Prostate gland (tissue), 2 donors: ENCODE measurements at regions not wholly inside any gene's neighbourhood (a gene's known extent, or its start where the extent isn't known, plus 50 kb on each side); places are given as distances from the start of the nearest gene placed in this dataset.

Experiments used
- CTCF ChIP-seq, 4 experiments: fragments of 200-600 bp in 2 of 4; fragments of 450-650 bp in 2 of 4; sonication (generic) in 2 of 4; IDR thresholded peaks; 1 replicate in 3 of 4; 2 replicates in 1 of 4; pipeline ENCODE4 v1.5.1; 2016 to 2019; ENCODE audit warnings: antibody characterized with exemption in 4 of 4, mild to moderate bottlenecking in 2 of 4, moderate library complexity in 2 of 4
- POLR2A ChIP-seq: fragments of 450-650 bp; IDR thresholded peaks from one replicate; pipeline ENCODE4 v1.6.1; 2016; ENCODE audit warnings: antibody characterized with exemption, mild to moderate bottlenecking
- POLR2AphosphoS5 ChIP-seq: sonication (generic); formaldehyde crosslinking; IDR thresholded peaks from one replicate; pipeline ENCODE4 v1.6.1; 2017; ENCODE audit warnings: antibody characterized with exemption

DNA sequence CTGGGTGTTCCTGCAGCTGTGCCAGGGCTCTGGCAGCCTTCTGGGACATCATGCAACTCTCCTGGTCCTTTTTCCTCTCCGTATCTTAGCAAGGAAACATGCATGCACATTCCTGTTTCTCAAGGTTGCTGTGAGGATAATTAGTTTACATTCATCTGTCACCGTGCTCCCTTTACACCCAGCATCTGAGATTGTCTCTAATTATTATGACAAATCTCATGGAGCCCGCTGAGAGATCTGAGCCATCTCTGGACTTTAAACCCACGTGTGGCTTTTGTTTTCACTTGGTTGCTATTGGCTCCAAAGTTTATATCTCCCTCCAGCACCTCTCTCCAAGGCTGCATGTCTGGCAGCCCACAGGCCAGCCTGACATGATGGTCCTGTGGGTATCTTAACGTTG is 167.6 kb downstream of the UNC5CL start:
- TF ChIP-seq CTCF (IDR thresholded peaks at IDR 0.05): no peak
- no peak for TF ChIP-seq POLR2A
- no peak for TF ChIP-seq POLR2AphosphoS5
